Neural progenitor cell (in vitro differentiated cells): ENCODE measurements at regions not wholly inside any gene's neighbourhood (a gene's known extent, or its start where the extent isn't known, plus 50 kb on each side); places are given as distances from the start of the nearest gene placed in this dataset.
"Not testable (repeated sequence)": the region's sequence is repeated elsewhere in the genome, so short reads cannot be mapped to it uniquely, and the experiment has no call there.

Experiments used
- EZH2phosphoT487 ChIP-seq: fragments of 200-600 bp; sonication (generic); IDR thresholded peaks from 2 replicates; pipeline ENCODE4 v1.6.1; 2017; ENCODE audit warnings: antibody characterized with exemption
- TF ChIP-seq, protein P1 (sequence below): fragments of 200-600 bp; sonication (generic); IDR thresholded peaks from 2 replicates; pipeline ENCODE4 v1.5.1; 2017; ENCODE audit warnings: antibody characterized with exemption, mild to moderate bottlenecking

DNA sequence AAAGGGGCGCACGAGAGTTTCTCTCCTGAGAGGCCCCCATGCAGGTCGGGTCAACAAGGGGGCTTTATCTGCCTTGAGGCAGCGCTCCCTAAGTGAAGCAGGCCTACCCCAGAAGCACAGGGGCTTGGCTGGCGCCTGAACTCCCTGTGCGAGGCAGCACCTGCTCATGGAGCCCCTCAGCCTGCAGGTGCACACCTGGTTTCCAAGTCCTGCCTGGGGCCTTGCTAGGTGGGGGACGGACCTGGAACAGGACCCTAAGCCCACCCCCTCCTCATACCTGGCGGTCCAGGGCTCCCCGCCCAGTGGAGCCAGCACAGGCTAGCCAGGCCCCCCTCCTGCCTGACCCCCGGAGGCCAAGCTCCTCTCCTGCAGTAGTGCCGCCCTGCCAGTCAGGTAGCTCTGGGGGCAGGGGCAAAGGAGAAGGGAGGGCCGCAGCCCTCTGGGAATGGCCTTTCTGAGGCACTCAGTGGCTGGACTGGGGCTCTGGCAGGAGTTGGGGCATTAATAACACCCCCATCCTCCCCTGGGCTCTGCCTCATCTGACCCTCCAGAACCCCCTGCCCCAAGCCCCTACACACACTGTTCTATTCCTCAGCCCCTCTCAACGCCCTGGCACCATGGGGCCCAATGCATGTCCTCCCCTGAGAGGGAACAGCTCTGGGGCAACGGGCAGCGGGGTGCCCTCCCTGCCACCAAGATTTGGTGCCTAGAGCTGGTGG, 137.9 kb upstream of the PTPN20 start:
- TF ChIP-seq, protein P1, sequence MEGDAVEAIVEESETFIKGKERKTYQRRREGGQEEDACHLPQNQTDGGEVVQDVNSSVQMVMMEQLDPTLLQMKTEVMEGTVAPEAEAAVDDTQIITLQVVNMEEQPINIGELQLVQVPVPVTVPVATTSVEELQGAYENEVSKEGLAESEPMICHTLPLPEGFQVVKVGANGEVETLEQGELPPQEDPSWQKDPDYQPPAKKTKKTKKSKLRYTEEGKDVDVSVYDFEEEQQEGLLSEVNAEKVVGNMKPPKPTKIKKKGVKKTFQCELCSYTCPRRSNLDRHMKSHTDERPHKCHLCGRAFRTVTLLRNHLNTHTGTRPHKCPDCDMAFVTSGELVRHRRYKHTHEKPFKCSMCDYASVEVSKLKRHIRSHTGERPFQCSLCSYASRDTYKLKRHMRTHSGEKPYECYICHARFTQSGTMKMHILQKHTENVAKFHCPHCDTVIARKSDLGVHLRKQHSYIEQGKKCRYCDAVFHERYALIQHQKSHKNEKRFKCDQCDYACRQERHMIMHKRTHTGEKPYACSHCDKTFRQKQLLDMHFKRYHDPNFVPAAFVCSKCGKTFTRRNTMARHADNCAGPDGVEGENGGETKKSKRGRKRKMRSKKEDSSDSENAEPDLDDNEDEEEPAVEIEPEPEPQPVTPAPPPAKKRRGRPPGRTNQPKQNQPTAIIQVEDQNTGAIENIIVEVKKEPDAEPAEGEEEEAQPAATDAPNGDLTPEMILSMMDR = not testable (repeated sequence)
- TF ChIP-seq EZH2phosphoT487 = not testable (repeated sequence)
